Tibial artery (tissue), 4 donors: ENCODE measurements at regions not wholly inside any gene's neighbourhood (a gene's known extent, or its start where the extent isn't known, plus 50 kb on each side); places are given as distances from the start of the nearest gene placed in this dataset.

Experiments used
- DNase-seq, 2 donors: peaks; one replicate each; pipeline ENCODE4 v3.0.0-alpha.2; 2019
- H3K27ac ChIP-seq, 2 donors: fragments of 200-600 bp; sonication (generic) in 1 of 2; 1 replicate in 1 of 2; 2 replicates in 1 of 2; pipeline ENCODE4 v1.5.1; 2018 to 2019; ENCODE audit warnings: mild to moderate bottlenecking in 1 of 2
- H3K27me3 ChIP-seq, 2 donors: fragments of 200-600 bp; sonication (generic) in 1 of 2; one replicate each; pipeline versions ENCODE4 v1.5.1 to v1.6.0; 2016 to 2019
- H3K36me3 ChIP-seq, 3 donors: fragments of 200-600 bp; sonication (generic) in 2 of 3; one replicate each; pipeline ENCODE4 v1.5.1; 2016 to 2019; ENCODE audit warnings: mild to moderate bottlenecking in 2 of 3
- H3K4me1 ChIP-seq, 4 donors: fragments of 200-600 bp; sonication (generic) in 2 of 4; 1 replicate in 3 of 4; 2 replicates in 1 of 4; pipeline ENCODE4 v1.5.1; 2016 to 2019
- H3K4me3 ChIP-seq, 2 donors: fragments of 200-600 bp; sonication (generic) in 1 of 2; 1 replicate in 1 of 2; 2 replicates in 1 of 2; pipeline ENCODE4 v1.5.1; 2018 to 2019; ENCODE audit warnings: mild to moderate bottlenecking in 2 of 2
- H3K9me3 ChIP-seq, 3 donors: fragments of 200-600 bp; sonication (generic) in 1 of 3; one replicate each; pipeline ENCODE4 v1.5.1; 2016 to 2019
- intact Hi-C: fragments of 100-400 bp; cut with DNase I; formaldehyde crosslinking; loops from one replicate; pipeline ENCODE4 v1.15.0; 2023; ENCODE audit warnings: low total_unique reads
- TF ChIP-seq, protein P1 (sequence below), 2 experiments: fragments of 200-600 bp in 1 of 2; fragments of 450-650 bp in 1 of 2; IDR thresholded peaks; one replicate each; pipeline ENCODE4 v1.5.1; 2017 to 2019; ENCODE audit warnings: antibody characterized with exemption in 2 of 2, mild to moderate bottlenecking in 1 of 2, moderate library complexity in 1 of 2

DNA sequence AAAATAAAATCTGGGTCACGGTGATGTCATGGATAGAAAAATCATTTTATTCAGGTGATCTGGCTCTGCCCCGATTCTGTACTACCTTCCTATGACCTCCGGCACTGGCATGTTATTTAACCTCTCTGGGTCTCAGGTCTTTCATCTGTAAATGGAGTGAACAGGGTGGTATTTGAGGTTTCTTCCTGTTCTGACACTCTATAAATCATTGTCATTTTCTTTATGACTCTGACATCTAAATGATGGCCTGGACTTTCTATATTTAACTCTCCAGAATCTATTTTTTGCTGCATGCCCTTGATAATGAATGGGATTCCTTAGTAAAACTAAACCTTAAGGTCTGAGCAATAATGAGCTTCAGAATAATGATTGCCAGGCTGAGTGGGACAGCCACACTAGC, 422.0 kb upstream of the CNKSR2 start:
- DNase-seq: no peak
- Histone ChIP-seq H3K27ac (no peak overlapping the region), H3K27me3 (no peaks in the 10 kb centered on the region), H3K4me1 (no peaks in the 10 kb centered on the region), H3K4me3 (no peak overlapping the region), H3K9me3 (no peaks in the 10 kb centered on the region), H3K36me3 (no peaks in the 10 kb centered on the region)
- intact Hi-C loops: no loop called here
- TF ChIP-seq, protein P1, sequence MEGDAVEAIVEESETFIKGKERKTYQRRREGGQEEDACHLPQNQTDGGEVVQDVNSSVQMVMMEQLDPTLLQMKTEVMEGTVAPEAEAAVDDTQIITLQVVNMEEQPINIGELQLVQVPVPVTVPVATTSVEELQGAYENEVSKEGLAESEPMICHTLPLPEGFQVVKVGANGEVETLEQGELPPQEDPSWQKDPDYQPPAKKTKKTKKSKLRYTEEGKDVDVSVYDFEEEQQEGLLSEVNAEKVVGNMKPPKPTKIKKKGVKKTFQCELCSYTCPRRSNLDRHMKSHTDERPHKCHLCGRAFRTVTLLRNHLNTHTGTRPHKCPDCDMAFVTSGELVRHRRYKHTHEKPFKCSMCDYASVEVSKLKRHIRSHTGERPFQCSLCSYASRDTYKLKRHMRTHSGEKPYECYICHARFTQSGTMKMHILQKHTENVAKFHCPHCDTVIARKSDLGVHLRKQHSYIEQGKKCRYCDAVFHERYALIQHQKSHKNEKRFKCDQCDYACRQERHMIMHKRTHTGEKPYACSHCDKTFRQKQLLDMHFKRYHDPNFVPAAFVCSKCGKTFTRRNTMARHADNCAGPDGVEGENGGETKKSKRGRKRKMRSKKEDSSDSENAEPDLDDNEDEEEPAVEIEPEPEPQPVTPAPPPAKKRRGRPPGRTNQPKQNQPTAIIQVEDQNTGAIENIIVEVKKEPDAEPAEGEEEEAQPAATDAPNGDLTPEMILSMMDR (IDR thresholded peaks at IDR 0.05): no peak

DNA sequence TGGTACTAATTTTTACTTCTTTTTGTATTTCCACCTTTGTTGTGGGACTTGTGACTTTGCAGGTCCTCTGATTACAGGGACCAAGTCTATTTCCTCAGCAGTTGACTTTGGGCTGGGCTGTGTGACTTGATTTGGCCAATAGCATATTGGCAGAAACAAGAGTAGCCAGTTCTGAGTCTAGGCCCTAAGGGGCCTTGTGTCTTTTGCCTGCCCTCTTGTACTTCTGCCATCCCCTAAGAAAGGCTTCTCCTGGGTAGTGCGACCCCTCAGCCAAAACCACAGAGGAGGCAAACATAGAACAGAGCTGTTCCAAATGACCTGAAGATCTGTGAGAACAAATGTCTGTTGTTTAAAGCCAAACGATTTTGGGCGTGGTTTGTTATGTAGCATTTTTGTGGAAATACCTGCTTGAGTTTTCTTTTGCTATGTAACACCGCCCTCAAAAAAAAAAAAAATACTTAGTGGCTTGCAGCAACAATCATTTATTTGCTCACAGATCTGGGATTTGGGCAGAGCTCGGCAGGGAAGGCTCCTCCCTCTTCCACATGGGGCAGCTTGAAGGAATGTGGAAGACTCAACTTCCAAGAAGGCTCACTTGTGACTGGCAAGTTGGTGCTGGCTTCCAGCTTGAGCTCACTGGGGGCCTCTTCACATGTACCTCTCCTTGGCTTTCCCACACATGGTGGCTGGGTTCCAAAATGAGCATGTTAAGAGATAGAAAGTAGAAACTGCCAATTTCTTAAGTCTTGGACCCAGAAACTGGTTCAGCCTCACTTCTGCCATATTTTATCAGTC, 423.0 kb upstream of the CNKSR2 start:
- Histone ChIP-seq H3K27ac (no peak overlapping the region), H3K4me3 (no peak overlapping the region), H3K27me3 (no peaks in the 10 kb centered on the region), H3K4me1 (no peaks in the 10 kb centered on the region), H3K9me3 (no peaks in the 10 kb centered on the region), H3K36me3 (no peaks in the 10 kb centered on the region)
- no peak for DNase-seq
- intact Hi-C loops: no loop called here
- TF ChIP-seq, protein P1 (IDR thresholded peaks at IDR 0.05): no peak

DNA sequence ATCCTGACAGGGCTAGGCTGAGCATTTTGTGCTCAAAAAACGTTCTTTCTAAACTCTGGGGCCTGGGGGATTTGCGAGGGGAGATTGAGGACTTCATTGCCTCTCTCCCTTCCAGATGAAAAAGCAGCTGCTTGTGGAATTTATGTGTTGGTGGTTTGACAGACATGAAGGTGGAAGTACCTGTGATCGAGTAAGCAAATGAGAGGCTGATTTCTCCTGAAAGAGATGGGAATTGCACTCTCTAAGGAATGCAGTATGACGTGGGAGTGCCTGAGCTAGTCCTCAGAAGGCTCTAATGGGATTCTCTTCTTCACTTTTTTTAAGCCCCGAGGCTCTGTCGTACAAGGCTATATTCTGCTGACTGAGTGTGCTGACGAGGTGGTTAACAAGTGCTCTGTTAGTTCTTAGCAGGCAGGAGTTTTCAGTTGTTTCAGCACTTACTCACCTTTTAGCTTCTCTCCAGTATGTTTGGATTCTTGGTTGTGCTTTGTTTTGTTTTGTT, 426.8 kb upstream of the CNKSR2 start:
- TF ChIP-seq, protein P1 (IDR thresholded peaks at IDR 0.05): no peak
- no peak overlapping the region for H3K27ac ChIP-seq
- H3K4me1 ChIP-seq: no peaks in the 10 kb centered on the region
- H3K9me3 ChIP-seq: no peaks in the 10 kb centered on the region
- no peaks in the 10 kb centered on the region for H3K27me3 ChIP-seq
- intact Hi-C loops: no loop called here
- H3K36me3 ChIP-seq: no peaks in the 10 kb centered on the region
- no peak for DNase-seq
- H3K4me3 ChIP-seq: no peak overlapping the region

DNA sequence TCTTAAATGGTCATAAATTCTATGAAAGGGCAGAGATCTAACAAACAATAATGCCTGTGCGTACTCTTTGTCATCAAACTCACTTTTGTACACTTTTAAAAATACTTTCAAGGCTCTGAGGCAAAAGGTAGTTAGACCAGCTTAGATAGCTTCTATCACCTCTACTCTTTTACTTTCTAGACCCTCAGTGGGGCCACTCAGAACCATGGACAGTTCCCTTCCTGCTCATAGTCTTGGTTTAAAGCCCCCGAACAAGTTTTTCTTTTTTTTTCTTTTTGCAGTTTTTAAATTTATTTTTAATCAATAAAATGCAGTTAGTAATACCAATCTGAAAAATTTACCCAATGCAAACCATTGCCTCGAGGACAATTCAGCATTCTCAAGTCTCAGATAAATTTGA, 460.5 kb upstream of the CNKSR2 start:
- TF ChIP-seq, protein P1 (IDR thresholded peaks at IDR 0.05): no peak
- H3K36me3 ChIP-seq: no peaks in the 10 kb centered on the region
- H3K27me3 ChIP-seq: no peaks in the 10 kb centered on the region
- H3K9me3 ChIP-seq: no peaks in the 10 kb centered on the region
- intact Hi-C loops: no loop called here
- H3K4me1 ChIP-seq: no peaks in the 10 kb centered on the region
- no peak overlapping the region for H3K27ac ChIP-seq
- DNase-seq: no peak
- H3K4me3 ChIP-seq: no peak overlapping the region

DNA sequence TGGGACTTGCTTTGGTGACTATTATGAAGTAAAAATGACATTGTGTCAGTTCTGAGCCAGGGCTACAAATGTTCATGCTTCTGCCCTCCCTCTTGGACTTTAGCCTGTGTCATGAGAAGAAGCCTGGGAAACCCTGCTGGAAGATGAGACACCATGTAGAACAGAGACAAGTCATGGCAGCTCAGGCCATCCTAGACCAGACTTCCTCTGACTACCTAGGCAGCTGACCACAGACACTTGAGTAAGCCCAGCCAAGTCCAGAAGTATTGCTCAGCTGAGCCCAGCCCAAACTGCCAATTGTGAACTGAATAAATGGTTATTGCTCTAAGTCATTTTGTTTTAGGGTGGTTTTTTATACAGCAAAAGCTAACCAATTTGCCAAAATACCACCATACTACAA, 467.6 kb upstream of the CNKSR2 start:
- Histone ChIP-seq H3K4me1 (no peaks in the 10 kb centered on the region), H3K27ac (no peak overlapping the region), H3K9me3 (no peaks in the 10 kb centered on the region), H3K4me3 (no peak overlapping the region), H3K27me3 (no peaks in the 10 kb centered on the region), H3K36me3 (no peaks in the 10 kb centered on the region)
- DNase-seq: no peak
- intact Hi-C loops: no loop called here
- TF ChIP-seq, protein P1 (IDR thresholded peaks at IDR 0.05): no peak
